A549 (cell line): ENCODE measurements at regions not wholly inside any gene's neighbourhood (a gene's known extent, or its start where the extent isn't known, plus 50 kb on each side); places are given as distances from the start of the nearest gene placed in this dataset.
"Not testable (repeated sequence)": the region's sequence is repeated elsewhere in the genome, so short reads cannot be mapped to it uniquely, and the experiment has no call there.

Source experiments
- ATAC-seq, 2 experiments: fragments of 200-7000 bp in 1 of 2; fragments of >200 bp in 1 of 2; cut with Nextera tagmentation in 1 of 2; cut with Tn5 transposase in 1 of 2; 3 replicates each; pipeline versions ENCODE4 v1.8.0 to v1.9.1; 2018 to 2020; ENCODE audit warnings: mild to moderate bottlenecking in 1 of 2, moderate library complexity in 1 of 2
- CTCF ChIA-PET: fragments of 300-600 bp; sonication (Branson Sonifier 250); formaldehyde crosslinking; extraction: SDS; loops from one replicate; lab custom pipeline; 2021; ENCODE audit warnings: antibody characterized with exemption, inconsistent platforms; lab: Yijun Ruan, JAX
- POLR2A ChIA-PET: fragments of 350-600 bp; formaldehyde crosslinking; extraction: SDS; loops from one replicate; lab custom pipeline; 2021; ENCODE audit warnings: antibody characterized with exemption, inconsistent platforms; lab: Yijun Ruan, JAX
- DNase-seq, 2 experiments: peaks; one replicate each; pipeline versions ENCODE4 v3.0.0 to v3.0.0-alpha.2; 2011 to 2016; ENCODE audit warnings: low read depth in 1 of 2, low spot score in 1 of 2
- FAIRE-seq: peaks from 2 replicates; lab custom pipeline; 2011; peaks lifted over from hg19 to GRCh38; lab: Jason Lieb, UNC
- H3K27ac ChIP-seq, 2 experiments: fragments of >200 bp; sonication (Bioruptor Twin); formaldehyde crosslinking; 3 replicates each; pipeline ENCODE4 v1.5.1; 2016 to 2017
- H3K4me1 ChIP-seq: fragments of >200 bp; sonication (Bioruptor Twin); formaldehyde crosslinking; 3 replicates; pipeline ENCODE4 v1.6.1; 2016
- H3K4me2 ChIP-seq: fragments of >200 bp; sonication (Bioruptor Twin); formaldehyde crosslinking; 3 replicates; pipeline ENCODE4 v1.6.1; 2016
- H3K4me3 ChIP-seq: fragments of >200 bp; sonication (Bioruptor Twin); formaldehyde crosslinking; 3 replicates; pipeline ENCODE4 v1.5.1; 2016
- H3K9me3 ChIP-seq: fragments of >200 bp; sonication (Bioruptor Twin); formaldehyde crosslinking; 3 replicates; pipeline ENCODE4 v1.6.1; 2016
- WGBS: methylation state at CpG from one replicate; pipeline ENCODE4 v1.1.6; 2017; ENCODE audit errors: missing lambda C conversion rate; 5-methylcytosine and 5-hydroxymethylcytosine counted together
- small RNA-seq, 6 experiments: library from RNA; depleted of rRNA; stranded (forward); fragments of <200 nt; gene quantifications; one replicate each; pipeline ENCODE3, GENCODE V24; 2012

DNA sequence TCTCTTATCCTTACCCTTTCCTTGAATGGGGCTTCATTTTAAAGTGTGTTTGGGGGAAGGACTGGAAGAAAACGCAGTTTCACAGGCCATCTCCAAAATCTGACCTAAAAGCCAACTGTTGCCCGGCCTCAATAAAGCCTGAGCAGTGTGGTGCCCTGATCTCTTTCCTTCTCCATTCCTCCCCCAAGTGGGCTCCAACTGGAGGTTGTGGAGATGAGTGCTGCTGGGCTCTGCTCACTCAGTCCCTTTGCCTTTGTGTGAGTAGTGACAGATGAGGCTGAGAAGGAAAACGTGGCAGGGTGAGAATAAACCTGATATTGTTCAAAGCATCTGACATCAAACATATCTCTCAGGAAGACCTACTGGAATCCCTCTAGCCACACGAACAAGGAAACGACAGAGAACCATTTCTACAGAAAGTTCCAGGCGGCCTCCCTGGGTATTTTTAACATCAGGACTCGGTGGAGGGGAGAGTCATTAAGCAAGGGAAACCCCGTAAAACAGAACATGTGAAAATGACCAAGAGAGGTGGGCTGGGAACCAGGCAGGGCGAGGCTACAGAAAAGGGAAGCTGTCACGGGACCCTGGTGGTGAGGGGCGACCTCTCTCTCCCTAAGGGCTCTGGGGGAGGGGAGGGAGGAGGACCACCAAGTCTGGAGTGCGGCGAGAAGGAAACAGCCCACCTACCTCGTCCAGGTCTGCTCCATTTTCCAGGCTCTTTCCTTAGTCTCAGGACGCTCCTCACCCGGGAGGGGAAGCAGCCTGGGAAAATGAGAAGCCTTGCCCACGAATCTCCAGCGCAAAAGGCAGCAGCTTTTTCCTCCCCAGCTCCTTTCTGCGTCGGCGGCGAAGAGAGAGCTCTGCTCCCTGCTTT is 59.1 kb upstream of the NBPF26 start:
- H3K4me3 ChIP-seq, POLR2A ChIA-PET, DNase-seq, H3K9me3 ChIP-seq, H3K4me1 ChIP-seq, FAIRE-seq, H3K4me2 ChIP-seq, H3K27ac ChIP-seq, CTCF ChIA-PET: not testable (repeated sequence)
- no CpG with 5 or more reads among the region's 22 CpGs for WGBS
- ATAC-seq, result peak; percentile 27 to 71; a peak in 5 of 6 replicates

DNA sequence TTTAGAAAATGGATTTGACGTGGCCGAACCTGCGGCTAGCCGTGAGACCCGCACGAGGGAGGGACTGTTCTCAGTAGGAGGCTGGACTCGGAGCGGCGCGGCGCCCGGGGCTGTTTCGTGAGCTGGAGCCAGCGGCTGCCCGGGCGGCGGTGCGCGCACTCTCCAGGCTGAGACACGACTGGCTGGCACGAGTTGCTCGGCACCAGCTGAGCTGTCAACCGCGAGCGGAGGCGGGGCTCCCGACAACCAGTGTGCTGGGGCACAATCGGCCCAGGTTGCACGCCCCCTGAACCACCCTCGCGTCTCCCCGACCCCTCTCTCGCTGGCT is 58.5 kb upstream of the NBPF26 start:
- CTCF ChIA-PET, POLR2A ChIA-PET, H3K4me1 ChIP-seq, H3K4me3 ChIP-seq, FAIRE-seq, H3K4me2 ChIP-seq, H3K9me3 ChIP-seq, H3K27ac ChIP-seq, DNase-seq: not testable (repeated sequence)
- no CpG with 5 or more reads among the region's 33 CpGs for WGBS
- ATAC-seq, result peak; percentile 82 to 93

GRCh38 chr1:120668187-120668586 is 55.6 kb upstream of the NBPF26 start:
- FAIRE-seq, DNase-seq, CTCF ChIA-PET, H3K4me2 ChIP-seq, H3K4me3 ChIP-seq, ATAC-seq, H3K27ac ChIP-seq, POLR2A ChIA-PET, H3K4me1 ChIP-seq, H3K9me3 ChIP-seq: not testable (repeated sequence)
- WGBS, result no CpG with 5 or more reads among the region's 1 CpG

Small RNAs in the stretch of these regions (small RNA-seq; reads per million reads assigned to genes)
- gene RF00004, result 0 reads per million in 6 experiments
